Mesothelial cell of epicardium (in vitro differentiated cells): ENCODE measurements at regions not wholly inside any gene's neighbourhood (a gene's known extent, or its start where the extent isn't known, plus 50 kb on each side); places are given as distances from the start of the nearest gene placed in this dataset.

Experiments used
- DNase-seq, 2 experiments: peaks; one replicate each; pipeline ENCODE4 v3.0.0; 2021; ENCODE audit warnings: low spot score in 2 of 2; ENCODE audit not compliant: unreplicated experiment in 2 of 2
- H3K27ac Mint-ChIP-seq: 2 replicates; pipeline ENCODE4 v1.8.0; 2021; ENCODE audit warnings: mixed read lengths
- H3K27me3 Mint-ChIP-seq: 2 replicates; pipeline ENCODE4 v1.8.0; 2021; ENCODE audit warnings: low read depth, mixed read lengths
- H3K36me3 Mint-ChIP-seq: 2 replicates; pipeline ENCODE4 v1.8.0; 2021; ENCODE audit warnings: mixed read lengths
- H3K4me1 Mint-ChIP-seq: 2 replicates; pipeline ENCODE4 v1.8.0; 2021; ENCODE audit warnings: mixed read lengths
- H3K4me3 Mint-ChIP-seq: 2 replicates; pipeline ENCODE4 v1.8.0; 2021; ENCODE audit warnings: mild to moderate bottlenecking, moderate library complexity, mixed read lengths
- H3K9me3 Mint-ChIP-seq: 2 replicates; pipeline ENCODE4 v1.8.0; 2021; ENCODE audit warnings: mixed read lengths
- TF ChIP-seq, protein P1 (sequence below): fragments of 200-600 bp; sonication (generic); IDR thresholded peaks from one replicate; pipeline ENCODE4 v1.5.0; 2021; ENCODE audit warnings: antibody characterized with exemption; ENCODE audit not compliant: unreplicated experiment

DNA sequence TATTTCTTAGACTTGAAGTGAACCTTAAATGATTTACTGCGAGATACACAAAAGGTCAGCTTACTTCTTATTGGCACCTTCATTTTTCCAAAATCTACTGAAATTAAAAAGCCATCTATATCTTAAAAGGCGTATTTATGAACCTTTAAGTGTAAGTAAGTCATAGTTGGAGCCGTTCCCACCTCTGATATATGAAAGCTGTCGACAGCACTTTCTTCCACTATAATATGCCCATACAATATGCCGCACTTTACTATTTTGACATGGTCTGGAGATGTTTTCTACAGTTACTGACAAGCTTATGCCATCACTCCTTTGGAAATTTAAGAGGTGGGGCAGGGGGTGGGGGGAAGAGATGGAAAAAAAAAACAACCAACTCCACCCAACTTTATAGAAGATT, 155.3 kb downstream of the PHETA1 start:
- Mint-ChIP-seq H3K4me1 (peaks cover 12% of the 10 kb centered on the region), H3K4me3 (no peak overlapping the region), H3K27ac (no peak overlapping the region), H3K9me3 (no peaks in the 10 kb centered on the region), H3K36me3 (peaks cover 5% of the 10 kb centered on the region), H3K27me3 (peaks cover 36% of the 10 kb centered on the region)
- TF ChIP-seq, protein P1, sequence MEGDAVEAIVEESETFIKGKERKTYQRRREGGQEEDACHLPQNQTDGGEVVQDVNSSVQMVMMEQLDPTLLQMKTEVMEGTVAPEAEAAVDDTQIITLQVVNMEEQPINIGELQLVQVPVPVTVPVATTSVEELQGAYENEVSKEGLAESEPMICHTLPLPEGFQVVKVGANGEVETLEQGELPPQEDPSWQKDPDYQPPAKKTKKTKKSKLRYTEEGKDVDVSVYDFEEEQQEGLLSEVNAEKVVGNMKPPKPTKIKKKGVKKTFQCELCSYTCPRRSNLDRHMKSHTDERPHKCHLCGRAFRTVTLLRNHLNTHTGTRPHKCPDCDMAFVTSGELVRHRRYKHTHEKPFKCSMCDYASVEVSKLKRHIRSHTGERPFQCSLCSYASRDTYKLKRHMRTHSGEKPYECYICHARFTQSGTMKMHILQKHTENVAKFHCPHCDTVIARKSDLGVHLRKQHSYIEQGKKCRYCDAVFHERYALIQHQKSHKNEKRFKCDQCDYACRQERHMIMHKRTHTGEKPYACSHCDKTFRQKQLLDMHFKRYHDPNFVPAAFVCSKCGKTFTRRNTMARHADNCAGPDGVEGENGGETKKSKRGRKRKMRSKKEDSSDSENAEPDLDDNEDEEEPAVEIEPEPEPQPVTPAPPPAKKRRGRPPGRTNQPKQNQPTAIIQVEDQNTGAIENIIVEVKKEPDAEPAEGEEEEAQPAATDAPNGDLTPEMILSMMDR: no peak
- no peak for DNase-seq

DNA sequence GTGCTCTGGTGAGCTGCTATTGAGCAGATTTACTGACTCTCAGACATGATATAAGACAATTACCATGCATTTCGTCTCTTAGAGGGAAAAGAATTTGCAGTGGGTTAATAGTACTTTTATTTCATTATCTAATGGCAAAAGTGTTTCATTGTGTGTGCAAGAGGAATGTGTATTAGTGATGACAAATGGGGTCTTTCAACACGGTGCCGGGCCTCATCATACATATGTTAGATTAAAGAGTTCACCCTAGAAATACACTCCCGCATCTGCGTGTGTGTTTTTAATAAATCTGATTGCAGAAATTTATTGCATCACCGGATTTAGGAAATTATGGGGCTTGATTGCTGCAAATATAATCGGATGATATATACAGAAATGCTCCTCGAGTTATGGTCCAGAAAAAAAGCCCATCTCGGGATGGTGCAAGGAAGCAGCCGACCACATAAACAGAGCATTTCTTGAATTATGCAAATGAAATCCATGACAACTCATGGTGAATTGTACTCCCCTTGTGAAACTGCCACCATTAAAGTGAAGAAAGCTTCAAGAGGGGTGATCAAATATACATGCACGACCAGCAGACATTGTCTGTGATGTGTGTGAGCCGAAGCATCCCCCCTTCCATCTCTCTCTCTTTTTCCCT, 156.0 kb downstream of the PHETA1 start:
- Mint-ChIP-seq H3K27me3 (peaks cover 40% of the 10 kb centered on the region), H3K36me3 (peaks cover 1% of the 10 kb centered on the region), H3K9me3 (no peaks in the 10 kb centered on the region), H3K27ac (no peak overlapping the region), H3K4me1 (peaks cover 12% of the 10 kb centered on the region), H3K4me3 (no peak overlapping the region)
- no peak for DNase-seq
- TF ChIP-seq, protein P1: no peak

DNA sequence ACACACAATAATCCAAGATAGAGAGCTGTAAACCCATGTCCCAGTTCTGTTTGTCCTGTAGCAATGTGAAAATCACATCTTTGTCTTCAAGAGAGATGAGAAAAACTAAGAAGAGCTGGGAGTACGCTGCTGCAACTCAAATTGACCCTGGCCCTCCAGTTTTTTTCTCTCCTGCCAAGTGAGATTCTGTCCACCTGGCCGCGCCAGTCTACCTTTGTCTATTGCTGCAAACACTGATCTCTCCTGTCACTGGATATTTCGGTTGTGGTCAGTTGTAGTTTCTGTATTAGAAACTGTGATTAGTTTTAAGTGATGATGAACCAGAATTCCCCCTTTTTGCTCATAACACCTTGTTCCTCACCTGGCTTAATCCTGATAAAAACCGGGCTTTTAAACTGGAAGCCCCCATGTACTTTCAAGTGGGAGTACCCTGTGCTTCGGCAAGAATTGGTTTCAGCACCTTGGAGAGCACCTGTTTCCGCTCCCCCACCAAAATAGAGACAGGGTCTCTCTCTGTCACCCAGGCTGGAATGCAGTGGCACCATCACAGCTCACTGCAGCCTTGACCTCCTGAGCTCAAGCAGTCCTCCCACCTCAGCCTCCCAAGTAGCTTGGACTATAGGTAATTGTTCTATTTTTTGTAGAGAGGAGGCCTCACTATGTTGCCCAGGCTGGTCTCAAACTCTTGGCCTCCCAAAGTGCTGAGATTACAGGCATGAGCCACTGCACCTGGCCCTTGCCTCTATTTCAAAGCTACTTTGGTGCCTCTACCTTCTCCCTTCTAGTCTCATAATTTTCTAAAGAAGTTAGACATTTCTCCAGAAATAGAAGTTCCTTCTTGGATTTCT, 156.8 kb downstream of the PHETA1 start:
- peak in 1 of 2 experiments; percentile 55 for DNase-seq
- H3K4me3 Mint-ChIP-seq: no peak overlapping the region
- no peaks in the 10 kb centered on the region for H3K9me3 Mint-ChIP-seq
- no peak overlapping the region for H3K27ac Mint-ChIP-seq
- TF ChIP-seq, protein P1: no peak
- no peaks in the 10 kb centered on the region for H3K36me3 Mint-ChIP-seq
- H3K4me1 Mint-ChIP-seq: peaks cover 12% of the 10 kb centered on the region
- H3K27me3 Mint-ChIP-seq: peaks cover 43% of the 10 kb centered on the region

DNA sequence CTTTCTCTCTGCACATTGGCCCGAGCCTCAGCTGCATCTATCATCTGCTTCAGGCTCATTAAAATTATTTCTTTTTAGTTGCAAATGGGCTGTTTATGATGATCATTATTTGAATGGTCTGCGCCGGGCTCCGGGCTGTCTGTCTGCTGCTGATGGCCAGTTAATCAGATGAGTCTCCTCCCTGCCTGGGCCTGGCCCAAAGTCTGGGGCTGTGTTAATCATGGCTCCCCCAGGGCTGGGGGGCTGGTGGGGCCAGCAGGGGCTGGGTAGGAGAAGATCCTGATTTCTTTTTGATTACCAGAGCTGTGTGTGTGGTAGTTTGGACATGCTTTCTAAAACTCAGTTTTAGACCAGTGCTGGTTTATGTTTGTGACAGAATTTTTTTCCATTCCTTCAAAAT, 159.1 kb downstream of the PHETA1 start:
- H3K27me3 Mint-ChIP-seq: peaks cover 36% of the 10 kb centered on the region
- DNase-seq: no peak
- peak overlapping the region; percentile 31 for H3K27ac Mint-ChIP-seq
- TF ChIP-seq, protein P1: no peak
- H3K4me3 Mint-ChIP-seq: no peak overlapping the region
- no peaks in the 10 kb centered on the region for H3K36me3 Mint-ChIP-seq
- H3K9me3 Mint-ChIP-seq: no peaks in the 10 kb centered on the region
- H3K4me1 Mint-ChIP-seq: peaks cover 13% of the 10 kb centered on the region

DNA sequence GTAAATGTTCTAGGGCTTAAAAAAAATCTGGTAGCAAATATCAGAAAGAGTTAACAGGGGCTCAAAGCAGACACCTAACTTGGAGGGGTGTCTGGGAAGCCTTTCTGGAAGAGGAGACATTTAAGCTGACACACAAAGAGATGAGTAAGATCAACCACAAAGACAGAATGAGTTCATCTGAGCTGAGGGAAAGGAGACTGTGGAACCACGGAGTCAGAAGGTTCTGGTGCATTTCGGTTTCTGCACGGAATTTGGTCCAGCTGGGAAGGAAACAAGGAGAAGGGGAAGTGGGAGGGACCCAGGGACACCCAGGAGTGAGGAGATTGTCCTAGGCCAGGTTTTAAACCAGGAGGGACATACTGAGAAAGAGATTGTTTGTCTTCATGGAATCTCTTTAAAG, 161.1 kb downstream of the PHETA1 start:
- Mint-ChIP-seq H3K27me3 (peaks cover 39% of the 10 kb centered on the region), H3K4me3 (no peak overlapping the region), H3K9me3 (no peaks in the 10 kb centered on the region), H3K27ac (no peak overlapping the region), H3K4me1 (peaks cover 15% of the 10 kb centered on the region), H3K36me3 (no peaks in the 10 kb centered on the region)
- DNase-seq: no peak
- TF ChIP-seq, protein P1: no peak
